ENCODE measurements at regions not wholly inside any gene's neighbourhood (a gene's known extent, or its start where the extent isn't known, plus 50 kb on each side); places are given as distances from the start of the nearest gene placed in this dataset.
A peak's percentile ranks its signal among the peaks of the same experiment; 100 is the strongest.

- DNase-seq (ENCODE audit: low read depth), result peak; percentile 75
Observed at GRCh38 chr11:130737866-130738431, 178.3 kb downstream of the SNX19 start.

DNA sequence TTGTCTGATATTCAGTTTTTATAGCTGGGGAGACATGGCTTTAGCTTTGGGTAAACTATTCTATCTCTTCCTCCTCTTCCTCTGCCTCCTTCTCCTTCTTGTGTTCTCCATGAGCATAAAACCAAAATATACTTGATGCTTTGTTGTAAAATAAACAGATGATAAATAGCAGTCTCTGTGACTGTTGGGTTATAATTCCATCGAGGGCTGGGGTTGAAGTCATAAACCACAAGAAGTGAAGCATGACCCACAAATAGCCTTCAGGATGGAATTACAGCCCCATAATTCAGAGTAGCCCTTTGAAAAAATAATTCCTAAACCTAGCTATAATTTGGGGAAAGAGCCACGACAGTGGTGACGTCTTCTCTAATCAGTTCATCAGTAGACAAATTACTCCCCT lies 177.7 kb downstream of the SNX19 start:
- DNase-seq (ENCODE audit: low read depth), result peak; percentile 61

DNA sequence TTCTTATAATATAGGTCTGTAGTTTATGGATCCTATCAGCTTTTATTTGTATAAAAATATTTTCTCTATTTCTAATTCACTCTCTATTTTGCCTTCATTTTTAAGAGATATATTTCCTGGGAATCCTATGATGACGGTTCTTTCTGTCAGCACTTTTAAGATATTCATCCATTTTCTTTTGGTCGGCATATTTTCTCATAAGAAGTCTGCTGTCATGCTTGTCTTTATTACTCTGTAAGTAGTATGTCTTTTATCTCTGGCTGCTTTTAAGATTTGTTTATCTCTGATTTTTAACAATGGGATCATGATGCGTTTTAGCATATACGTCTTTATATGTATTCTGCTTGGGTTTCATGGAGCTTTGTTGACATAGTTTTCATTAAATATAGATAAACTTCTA lies 175.5 kb downstream of the SNX19 start:
- peak; percentile 28 for DNase-seq (ENCODE audit: low read depth)

DNA sequence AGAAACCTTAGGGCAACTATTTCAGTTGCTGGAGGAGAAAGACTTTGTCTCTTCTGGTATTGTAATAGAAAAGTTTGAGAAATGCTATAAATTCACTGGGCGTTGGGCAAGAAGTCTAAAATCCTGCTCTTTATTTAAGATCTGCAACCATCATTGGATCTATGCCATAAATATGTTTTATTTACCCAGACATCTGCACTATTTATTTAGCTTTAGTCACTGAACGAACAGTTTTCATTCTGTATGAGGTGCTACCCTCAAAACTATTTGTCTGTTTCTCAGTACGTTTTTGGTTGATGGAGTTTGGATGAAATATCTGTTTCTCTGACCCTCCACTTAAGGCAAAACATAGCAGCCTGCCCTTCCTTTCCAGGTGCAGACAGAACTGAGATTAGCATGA lies 171.5 kb downstream of the SNX19 start:
- DNase-seq (ENCODE audit: low read depth), result no peak

DNA sequence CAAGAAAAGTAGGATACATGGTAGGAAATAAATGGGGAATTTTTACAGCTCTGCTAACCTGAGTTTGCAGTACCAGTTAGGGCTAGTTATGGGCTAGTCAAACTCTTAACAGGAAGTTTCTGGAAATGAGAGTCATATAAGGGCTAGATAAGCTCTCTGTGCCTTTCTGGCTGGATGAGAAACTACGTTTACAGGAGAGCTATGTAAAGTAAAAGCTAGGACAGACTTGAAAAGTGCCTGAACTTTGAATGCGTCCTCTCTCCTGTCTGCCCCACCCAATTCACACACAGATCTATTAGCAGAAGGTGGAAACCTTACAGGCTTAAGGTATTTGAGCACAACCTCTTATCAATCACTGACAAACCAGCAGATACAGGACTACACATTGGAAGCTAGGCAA lies 167.1 kb downstream of the SNX19 start:
- no peak for DNase-seq (ENCODE audit: low read depth)

GRCh38 chr11:130760515-130761125 lies 155.7 kb downstream of the SNX19 start:
- no peak for DNase-seq (ENCODE audit: low read depth)

DNA sequence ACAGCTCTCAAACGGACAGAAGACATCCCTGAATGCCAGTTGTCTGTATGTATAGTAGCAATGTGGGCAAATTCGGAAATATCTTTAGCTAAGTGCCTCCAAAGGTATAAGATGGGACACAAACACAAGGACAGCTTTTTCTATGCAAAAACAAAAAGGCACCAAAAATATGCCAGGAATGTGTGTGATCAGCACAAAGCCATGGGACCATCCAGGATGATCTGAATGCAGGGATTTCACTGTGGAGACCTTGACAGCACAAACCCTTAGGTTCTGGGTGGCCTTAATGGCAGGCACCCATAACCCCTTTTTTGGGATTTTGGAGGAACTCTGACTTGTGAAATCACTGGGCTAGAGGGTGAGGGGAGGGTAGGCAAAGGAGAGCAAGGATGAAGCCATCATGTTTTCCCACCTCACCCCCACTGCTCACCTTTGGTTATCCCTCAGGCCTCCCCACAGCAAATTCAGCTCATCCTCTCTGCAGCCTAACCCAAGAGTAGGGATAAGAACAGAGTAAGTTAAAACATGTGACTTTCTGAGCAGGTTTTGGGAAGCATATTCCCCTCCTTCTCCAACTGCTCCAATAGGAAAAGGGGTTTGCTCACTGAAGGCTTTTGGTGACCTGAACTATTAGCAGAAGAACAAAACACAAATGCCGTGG lies 154.6 kb downstream of the SNX19 start:
- DNase-seq (ENCODE audit: low read depth), result no peak

GRCh38 chr11:130762638-130763037 lies 153.6 kb downstream of the SNX19 start:
- no peak for DNase-seq (ENCODE audit: low read depth)

GRCh38 chr11:130763087-130763980 lies 152.9 kb downstream of the SNX19 start:
- DNase-seq (ENCODE audit: low read depth), result peak; percentile 53

DNA sequence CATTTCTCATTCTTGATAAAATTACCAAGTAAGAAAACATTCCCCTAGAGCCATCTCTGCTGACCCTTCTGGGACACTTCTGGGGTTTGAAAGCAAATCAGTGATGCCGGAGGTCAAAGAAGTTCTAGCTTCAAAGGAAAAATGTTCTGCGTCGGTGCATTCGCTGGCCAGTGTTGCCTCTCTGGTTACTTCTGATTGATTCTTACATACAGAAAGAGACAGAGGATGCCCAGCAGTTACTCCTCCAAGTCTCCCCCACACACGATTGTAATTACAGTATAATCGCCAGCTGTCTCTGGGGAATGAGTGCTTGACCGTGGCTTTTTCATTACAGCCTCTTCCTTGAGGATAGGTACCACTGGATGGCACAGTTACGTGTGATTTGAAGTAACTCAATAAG lies 150.9 kb downstream of the SNX19 start:
- DNase-seq (ENCODE audit: low read depth), result no peak

GRCh38 chr11:130765951-130766649 lies 150.2 kb downstream of the SNX19 start:
- DNase-seq (ENCODE audit: low read depth), result peak; percentile 68

DNA sequence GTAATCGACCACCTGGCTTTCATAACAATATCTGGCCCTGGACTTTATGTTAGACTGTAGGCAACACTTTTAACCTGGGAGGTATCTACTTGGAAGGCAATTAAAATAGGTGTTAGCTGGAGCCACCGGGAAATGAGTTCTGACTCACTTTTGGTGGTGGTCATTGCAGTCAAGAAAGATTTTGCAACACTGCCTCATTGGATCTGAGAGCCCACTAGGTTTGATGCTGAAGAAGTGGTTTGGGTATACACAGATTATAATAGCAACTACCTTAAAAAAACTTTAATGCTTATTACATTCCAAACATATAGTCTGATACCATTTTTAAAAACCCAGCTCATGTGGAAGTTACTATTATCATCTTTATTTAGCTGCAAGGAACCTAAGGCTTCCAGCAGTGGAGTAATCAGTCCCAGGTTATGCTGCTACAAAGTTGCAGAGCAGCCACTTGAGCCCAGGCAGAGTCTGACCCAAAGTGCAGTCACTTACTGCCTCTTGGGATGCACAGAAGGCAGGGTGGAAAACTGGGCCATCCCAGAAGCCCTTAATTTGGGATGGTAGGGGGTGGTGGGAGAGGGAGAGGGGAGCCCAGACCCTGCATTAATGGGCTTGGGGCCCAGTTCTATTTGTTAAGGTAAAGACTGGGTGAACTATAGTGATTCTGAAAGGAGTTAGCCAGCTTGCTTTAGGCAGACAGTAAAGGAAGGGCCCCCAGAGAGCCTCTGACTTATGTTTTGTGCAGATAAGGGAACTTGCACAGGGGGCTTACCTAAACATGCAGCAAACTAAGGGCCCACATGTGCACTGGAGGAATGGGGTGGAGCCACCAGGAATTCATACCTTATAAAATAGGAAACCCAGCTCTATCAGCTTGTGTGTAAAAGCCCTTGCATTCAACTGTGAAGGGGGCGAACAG lies 149.4 kb downstream of the SNX19 start:
- no peak for DNase-seq (ENCODE audit: low read depth)

DNA sequence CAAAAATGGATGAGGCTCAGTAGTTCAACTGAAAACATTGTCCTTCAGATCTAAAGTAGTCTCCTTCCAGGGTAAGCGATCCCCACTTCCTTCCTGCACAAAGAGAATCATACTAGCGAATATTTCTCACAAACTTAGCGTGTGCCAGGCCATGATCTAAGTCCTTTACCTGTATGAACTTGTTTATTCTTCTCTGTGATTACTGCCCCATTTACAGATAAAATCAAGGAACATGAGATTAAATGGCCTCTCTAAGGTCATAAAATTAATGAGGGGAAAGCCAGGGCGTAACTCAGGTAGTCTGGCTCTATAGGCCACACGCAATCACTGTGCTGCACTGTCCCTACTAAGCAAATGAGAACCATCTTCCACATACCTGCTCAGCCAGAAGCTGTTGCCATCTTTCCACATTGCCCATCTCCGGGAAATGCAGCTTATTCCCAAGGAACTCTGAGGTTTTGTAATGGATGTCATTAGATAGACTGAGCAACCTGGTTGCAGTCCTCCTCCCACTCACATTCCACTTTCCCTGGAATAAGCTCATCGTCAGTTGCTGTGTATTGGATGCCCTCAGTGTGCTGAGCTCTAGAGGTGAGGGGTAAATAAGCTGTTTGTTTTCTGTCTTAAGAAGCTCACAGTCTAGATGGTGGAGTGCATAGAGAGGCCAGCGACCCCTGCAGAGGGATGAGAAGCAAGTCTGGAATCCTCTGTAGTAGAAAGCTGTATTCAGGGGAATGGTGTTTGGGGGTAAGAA lies 146.3 kb downstream of the SNX19 start:
- no peak for DNase-seq (ENCODE audit: low read depth)

- peak; percentile 98 for DNase-seq (ENCODE audit: low read depth)
Observed at GRCh38 chr11:130771708-130772107, 144.6 kb downstream of the SNX19 start.

DNA sequence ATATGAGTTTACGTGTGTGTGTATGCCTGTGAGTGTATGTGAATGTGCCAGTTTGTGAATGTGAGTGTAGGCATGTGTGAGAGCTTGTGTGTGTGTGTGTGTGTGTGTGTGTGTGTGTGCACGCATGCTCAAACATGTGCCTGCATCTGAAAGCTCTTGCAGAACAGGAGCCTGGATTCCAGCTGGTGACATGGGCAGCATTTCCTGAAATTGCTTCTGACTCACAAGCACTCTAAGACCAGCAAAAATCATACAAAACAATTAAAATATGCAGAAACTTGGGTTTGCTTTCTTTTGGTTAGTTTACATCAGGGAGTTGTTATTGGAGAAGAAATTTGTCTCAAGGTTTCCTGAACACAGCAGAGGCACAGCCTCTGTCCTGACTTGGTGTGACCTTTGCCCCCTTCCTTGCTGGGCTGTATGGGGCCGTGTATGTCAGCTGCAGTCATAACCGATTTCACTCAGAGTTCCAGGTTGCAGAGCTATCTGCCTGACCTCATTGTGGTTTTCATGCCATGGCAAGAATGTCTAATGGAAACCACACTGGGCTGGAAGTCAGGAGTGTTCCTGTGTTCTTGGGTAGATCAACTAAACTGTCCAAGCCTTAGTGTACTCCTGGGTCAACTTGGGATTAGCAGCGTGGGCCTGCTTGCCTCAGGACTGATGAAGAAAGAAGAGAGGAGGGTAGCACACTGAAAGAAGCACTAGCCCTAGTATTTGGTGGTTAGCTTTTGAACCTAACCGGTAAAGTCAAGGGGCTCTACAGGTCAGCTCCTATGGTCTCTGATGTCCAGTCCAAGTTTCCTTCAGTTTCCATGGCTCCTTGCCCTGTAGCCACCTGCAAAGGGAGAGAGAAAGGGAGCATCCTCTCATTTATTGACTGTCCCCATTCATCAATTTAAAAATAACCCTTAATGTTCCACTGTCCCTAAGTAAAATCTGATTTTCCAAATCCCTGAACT lies 143.7 kb downstream of the SNX19 start:
- peak; percentile 100 for DNase-seq (ENCODE audit: low read depth)

DNA sequence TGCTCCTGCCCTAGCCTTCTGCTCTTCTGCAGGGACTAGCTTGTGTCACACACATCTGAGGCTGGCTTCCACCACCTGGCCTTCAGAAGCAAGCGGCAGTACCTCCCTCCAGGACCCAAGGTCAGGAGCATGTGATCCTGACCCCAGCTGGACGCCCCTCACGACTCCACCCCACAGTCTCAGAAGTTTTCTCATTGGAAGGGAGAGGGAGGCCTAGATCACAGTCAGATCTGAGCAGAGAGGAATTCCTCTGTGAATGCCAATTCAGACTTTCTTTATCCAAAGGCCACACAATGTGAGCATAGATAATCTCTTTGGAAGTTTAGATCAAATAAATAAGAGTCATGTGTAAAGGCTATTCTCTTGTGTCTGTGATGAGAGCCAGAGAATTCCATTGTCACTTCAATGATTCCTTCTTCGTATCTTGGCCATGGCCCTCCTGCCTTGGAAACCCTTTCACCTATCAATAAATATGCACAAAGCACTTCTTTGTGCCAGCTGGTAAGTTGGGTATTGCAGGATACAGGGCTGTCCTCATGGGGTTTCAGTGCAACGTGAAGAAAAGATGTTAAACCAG lies 142.9 kb downstream of the SNX19 start:
- no peak for DNase-seq (ENCODE audit: low read depth)

DNA sequence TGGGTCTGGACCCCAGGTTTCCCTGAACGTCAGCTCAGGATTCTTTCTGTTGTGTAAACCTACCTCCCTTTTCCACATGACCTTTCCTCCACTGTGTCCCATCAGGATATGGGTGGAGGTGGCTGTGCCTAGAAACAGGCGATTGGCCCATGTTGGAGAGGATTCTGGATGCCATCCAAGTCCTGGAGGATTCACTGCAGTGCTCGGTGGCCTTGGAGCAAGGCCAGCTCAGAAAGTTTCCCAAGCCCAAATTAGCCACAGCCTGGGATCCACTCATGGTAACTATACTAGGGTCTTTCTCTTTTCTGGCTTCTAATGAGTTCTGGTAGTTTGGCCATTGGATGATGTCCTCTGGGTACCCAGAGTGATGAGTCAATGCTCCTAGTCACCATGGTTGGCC lies 141.6 kb downstream of the SNX19 start:
- no peak for DNase-seq (ENCODE audit: low read depth)

- DNase-seq (ENCODE audit: low read depth), result no peak
Observed at GRCh38 chr11:130775306-130776060, 140.8 kb downstream of the SNX19 start.

Measured in fibroblast of gingiva (primary cell).